Skeletal muscle satellite cell (primary cell): ENCODE measurements at regions not wholly inside any gene's neighbourhood (a gene's known extent, or its start where the extent isn't known, plus 50 kb on each side); places are given as distances from the start of the nearest gene placed in this dataset.
"Not testable (repeated sequence)": the region's sequence is repeated elsewhere in the genome, so short reads cannot be mapped to it uniquely, and the experiment has no call there.

Source experiments
- H3K27me3 ChIP-seq: 2 replicates; pipeline ENCODE4 v1.7.0; 2013; ENCODE audit warnings: low read length; ENCODE audit not compliant: control insufficient read depth, insufficient read depth
- H3K36me3 ChIP-seq: 2 replicates; pipeline ENCODE4 v1.7.0; 2013; ENCODE audit warnings: mild to moderate bottlenecking, control low read depth, low read length; ENCODE audit not compliant: insufficient read depth
- H3K4me1 ChIP-seq: 2 replicates; pipeline ENCODE4 v1.7.0; 2013; ENCODE audit warnings: low read length; ENCODE audit not compliant: control insufficient read depth, insufficient read depth
- H3K4me2 ChIP-seq: 2 replicates; pipeline ENCODE4 v1.7.0; 2013; ENCODE audit warnings: mild to moderate bottlenecking, low read length
- H3K4me3 ChIP-seq: 2 replicates; pipeline ENCODE4 v1.7.0; 2013; ENCODE audit warnings: low read length
- H3K9ac ChIP-seq: 2 replicates; pipeline ENCODE4 v1.7.0; 2013; ENCODE audit warnings: mild to moderate bottlenecking, low read depth, low read length, moderate library complexity
- H3K9me3 ChIP-seq: replicated peaks from 2 replicates; pipeline ENCODE4 v1.7.0; 2013; ENCODE audit warnings: mild to moderate bottlenecking, control low read depth, low read length

DNA sequence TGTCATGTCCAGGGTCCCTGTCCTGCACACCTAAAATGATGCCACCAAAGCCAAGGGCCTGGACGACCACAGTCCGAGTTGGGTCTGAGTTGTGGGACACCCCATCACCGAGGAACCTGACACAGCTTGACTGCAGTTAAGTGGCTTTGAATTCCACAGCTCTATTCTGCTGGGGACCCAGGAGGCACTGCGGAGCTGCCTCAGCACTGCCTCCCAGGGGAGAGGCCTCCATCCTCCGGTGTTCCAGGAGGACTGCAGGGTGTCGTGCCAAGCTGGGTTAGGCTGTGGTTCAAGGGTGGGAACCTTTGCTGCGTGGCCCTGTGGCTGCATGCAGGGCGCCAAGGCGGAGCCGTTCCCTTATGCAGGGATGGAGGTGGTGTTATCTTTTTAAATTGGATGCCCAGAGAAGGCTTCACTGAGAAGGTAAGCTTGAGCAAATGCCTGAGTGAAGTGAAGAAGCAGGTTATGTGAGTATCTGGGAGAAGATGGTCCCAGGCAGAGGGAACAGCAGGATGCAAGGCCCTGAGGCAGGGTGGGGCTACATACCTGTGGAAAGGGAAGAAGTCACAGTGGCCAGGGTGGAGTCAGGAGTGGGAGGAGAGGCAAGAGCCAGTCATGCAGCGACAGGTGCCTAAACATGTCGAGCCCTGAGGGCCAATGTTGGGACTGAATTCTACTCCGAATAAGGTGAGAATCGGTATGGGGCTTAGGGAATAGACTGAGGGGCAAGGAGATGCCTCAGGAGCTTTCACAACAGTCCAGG lies 144.8 kb downstream of the TPRA1 start:
- H3K4me3 ChIP-seq, result no peak overlapping the region
- H3K4me2 ChIP-seq, result no peak overlapping the region
- H3K9ac ChIP-seq, result no peak overlapping the region
- H3K9me3 ChIP-seq, result no peaks in the 10 kb centered on the region
- no peaks in the 10 kb centered on the region for H3K36me3 ChIP-seq
- no peaks in the 10 kb centered on the region for H3K4me1 ChIP-seq
- H3K27me3 ChIP-seq, result peaks cover 23% of the 10 kb centered on the region

- Histone ChIP-seq H3K9ac (no peak overlapping the region), H3K4me1 (no peaks in the 10 kb centered on the region), H3K4me3 (no peak overlapping the region), H3K4me2 (no peak overlapping the region), H3K9me3 (no peaks in the 10 kb centered on the region), H3K36me3 (no peaks in the 10 kb centered on the region), H3K27me3 (peaks cover 22% of the 10 kb centered on the region)
These were observed 145.8 kb downstream of the TPRA1 start for GRCh38 chr3:127444761-127445160.

DNA sequence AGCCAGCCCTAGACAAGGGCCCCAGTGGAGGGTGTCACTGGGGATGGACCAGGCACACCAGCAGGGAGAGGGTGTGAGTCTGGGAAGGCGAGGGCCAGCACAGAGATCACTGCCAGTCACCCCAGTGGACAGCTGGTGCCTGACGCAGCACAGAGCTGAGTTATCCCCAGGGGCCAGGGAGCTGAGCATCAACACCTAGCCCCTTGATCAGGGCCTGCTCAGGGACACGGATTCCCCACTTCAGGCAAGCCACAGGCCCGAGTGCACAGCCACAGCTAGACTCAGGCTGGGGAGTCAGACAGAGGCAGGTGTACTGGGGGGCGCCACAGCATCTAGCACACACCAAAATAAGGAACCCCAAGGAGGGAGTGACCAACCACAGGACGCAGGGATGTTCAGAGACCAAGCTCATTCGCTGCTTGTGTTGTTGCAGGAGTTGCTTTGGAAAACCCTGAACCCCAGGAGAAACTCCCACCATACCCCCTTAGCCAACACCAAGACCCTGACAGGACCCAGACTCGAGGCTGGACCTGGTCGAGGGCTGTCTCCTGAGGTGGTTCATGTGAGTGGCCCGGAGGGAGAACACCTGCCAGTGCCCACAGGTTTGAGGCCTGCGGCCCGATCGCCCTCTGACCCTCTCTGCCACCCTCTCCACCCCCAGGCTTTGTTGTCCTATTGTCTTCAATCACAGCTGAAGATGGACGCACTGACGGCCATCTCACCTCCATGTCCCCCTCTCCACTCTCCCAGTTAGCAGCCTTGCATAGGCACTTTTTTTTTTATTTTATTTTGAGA lies 146.8 kb downstream of the TPRA1 start:
- H3K9ac ChIP-seq, result no peak overlapping the region
- H3K4me2 ChIP-seq, result no peak overlapping the region
- peaks cover 16% of the 10 kb centered on the region for H3K27me3 ChIP-seq
- H3K36me3 ChIP-seq, result no peaks in the 10 kb centered on the region
- H3K9me3 ChIP-seq, result no peaks in the 10 kb centered on the region
- H3K4me3 ChIP-seq, result no peak overlapping the region
- H3K4me1 ChIP-seq, result no peaks in the 10 kb centered on the region

DNA sequence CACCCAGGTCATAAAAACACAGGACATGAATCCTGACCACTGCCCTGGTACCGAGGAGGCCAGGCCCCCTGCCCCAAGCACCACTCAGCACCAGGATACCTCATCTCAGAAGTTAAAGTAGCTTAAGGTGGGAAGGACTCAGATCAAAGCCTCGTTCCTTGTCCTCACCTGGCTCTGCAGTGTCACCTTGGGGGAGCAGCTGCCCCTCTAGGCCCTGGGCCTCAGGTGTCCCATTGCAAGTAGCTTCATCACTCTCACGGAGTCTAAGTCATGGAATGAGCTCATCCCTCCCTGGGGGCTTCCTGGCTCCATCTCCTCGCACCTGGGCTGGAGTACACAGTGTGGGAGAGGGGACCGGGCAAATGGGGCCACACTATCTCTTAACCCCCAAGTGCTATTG lies 148.0 kb downstream of the TPRA1 start:
- Histone ChIP-seq H3K4me1 (no peaks in the 10 kb centered on the region), H3K27me3 (peaks cover 20% of the 10 kb centered on the region), H3K9me3 (no peaks in the 10 kb centered on the region), H3K9ac (no peak overlapping the region), H3K4me2 (no peak overlapping the region), H3K4me3 (no peak overlapping the region), H3K36me3 (no peaks in the 10 kb centered on the region)

- H3K27me3 ChIP-seq, result peaks cover 23% of the 10 kb centered on the region
These were observed 148.8 kb downstream of the TPRA1 start for GRCh38 chr3:127441764-127442163.

DNA sequence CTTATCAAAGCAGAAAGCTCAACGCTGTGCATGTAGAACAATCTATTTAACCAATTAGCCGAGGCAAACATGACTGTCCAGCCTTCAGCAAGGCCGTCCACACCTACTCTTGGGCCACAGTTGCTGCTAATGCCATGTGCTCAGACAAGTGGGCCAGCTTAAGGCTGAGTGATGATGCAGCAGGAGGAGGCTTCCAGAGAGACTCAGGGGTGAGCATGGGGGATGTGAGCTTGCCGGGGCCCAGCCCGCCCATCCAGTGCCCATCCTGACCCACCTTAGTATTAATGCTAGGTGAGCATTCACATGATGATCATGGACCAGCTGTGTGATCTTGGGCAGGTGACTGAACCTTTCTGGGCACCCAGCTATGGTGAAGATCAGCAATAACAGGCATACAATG lies 150.1 kb downstream of the TPRA1 start:
- no peaks in the 10 kb centered on the region for H3K4me1 ChIP-seq
- no peaks in the 10 kb centered on the region for H3K36me3 ChIP-seq
- H3K9me3 ChIP-seq, result no peaks in the 10 kb centered on the region
- H3K27me3 ChIP-seq, result peaks cover 23% of the 10 kb centered on the region
- no peak overlapping the region for H3K4me2 ChIP-seq
- no peak overlapping the region for H3K4me3 ChIP-seq
- H3K9ac ChIP-seq, result no peak overlapping the region

More at GRCh38 chr3:127441764-127442163, 148.8 kb downstream of the TPRA1 start:
- Histone ChIP-seq H3K4me3 (no peak overlapping the region), H3K9me3 (no peaks in the 10 kb centered on the region), H3K36me3 (no peaks in the 10 kb centered on the region), H3K4me1 (no peaks in the 10 kb centered on the region), H3K4me2 (no peak overlapping the region), H3K9ac (no peak overlapping the region)

- no peak overlapping the region for H3K4me2 ChIP-seq
- no peaks in the 10 kb centered on the region for H3K36me3 ChIP-seq
- H3K9me3 ChIP-seq, result no peaks in the 10 kb centered on the region
- H3K4me1 ChIP-seq, result no peaks in the 10 kb centered on the region
- H3K9ac ChIP-seq, result no peak overlapping the region
- H3K27me3 ChIP-seq, result peaks cover 23% of the 10 kb centered on the region
- no peak overlapping the region for H3K4me3 ChIP-seq
These were observed 150.9 kb downstream of the TPRA1 start for GRCh38 chr3:127439621-127440020.

DNA sequence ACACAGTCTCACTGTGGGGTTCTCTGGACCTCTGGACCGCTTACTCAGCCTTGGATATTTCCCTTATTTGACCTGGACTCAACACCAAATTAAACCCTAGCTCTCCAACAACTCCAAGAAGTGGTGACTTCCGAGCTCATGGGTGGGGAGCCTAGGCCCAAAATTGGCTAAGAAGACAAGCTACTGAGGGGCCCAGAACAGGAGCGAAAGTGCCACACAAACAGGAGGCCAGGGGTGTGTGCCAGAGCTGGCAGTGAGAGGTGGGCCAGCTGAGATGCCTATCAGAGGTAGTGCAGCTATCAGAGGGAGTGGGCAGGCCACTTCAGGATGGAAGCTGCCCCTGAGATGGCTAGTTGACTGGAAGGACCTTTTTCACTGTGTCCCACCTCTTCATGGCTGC lies 151.1 kb upstream of the PRR20G start:
- Histone ChIP-seq H3K4me1 (no peaks in the 10 kb centered on the region), H3K36me3 (no peaks in the 10 kb centered on the region), H3K4me2 (no peak overlapping the region), H3K27me3 (peaks cover 23% of the 10 kb centered on the region), H3K9ac (no peak overlapping the region), H3K9me3 (no peaks in the 10 kb centered on the region), H3K4me3 (no peak overlapping the region)

DNA sequence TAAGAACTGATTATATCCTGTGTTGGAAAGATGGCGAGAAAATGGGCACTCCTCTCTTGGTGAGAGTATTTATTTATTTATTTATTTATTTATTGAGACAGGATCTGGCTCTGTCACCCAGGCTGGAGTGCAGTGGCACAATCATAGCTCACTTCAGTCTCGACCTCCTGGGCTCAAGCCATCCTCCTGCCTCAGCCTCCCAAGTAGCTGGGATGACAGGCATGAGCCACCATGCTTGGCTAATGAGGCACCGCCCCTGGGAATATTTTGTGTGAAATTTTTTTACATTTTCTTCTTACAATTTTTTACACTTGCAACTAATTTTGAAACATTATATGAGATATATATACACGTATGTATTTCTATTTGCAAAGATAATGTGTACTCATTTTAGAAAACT lies 150.5 kb upstream of the PRR20G start:
- H3K27me3 ChIP-seq, result peaks cover 23% of the 10 kb centered on the region
- H3K4me1 ChIP-seq, result no peaks in the 10 kb centered on the region
- H3K9ac ChIP-seq, result no peak overlapping the region
- H3K36me3 ChIP-seq, result no peaks in the 10 kb centered on the region
- H3K4me2 ChIP-seq, result no peak overlapping the region
- no peak overlapping the region for H3K4me3 ChIP-seq
- no peaks in the 10 kb centered on the region for H3K9me3 ChIP-seq

DNA sequence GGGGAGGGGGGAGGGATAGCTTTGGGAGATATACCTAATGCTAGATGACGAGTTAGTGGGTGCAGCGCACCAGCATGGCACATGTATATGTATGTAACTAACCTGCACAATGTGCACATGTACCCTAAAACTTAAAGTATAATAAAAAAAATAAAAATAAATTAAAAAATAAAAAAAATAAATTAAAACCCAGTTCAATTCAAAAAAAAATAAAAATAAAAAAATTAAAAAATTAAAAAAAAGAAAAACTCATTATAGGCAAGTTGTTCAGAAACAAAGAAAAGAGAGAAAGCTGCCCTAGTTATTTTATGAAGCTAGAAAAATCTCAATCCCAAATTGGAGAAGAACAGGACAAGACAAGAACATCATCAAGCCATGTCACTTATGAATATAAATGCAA lies 147.5 kb upstream of the PRR20G start:
- H3K36me3 ChIP-seq, H3K9me3 ChIP-seq, H3K4me3 ChIP-seq, H3K4me1 ChIP-seq, H3K4me2 ChIP-seq, H3K9ac ChIP-seq: not testable (repeated sequence)
- H3K27me3 ChIP-seq, result peaks cover 25% of the 10 kb centered on the region

DNA sequence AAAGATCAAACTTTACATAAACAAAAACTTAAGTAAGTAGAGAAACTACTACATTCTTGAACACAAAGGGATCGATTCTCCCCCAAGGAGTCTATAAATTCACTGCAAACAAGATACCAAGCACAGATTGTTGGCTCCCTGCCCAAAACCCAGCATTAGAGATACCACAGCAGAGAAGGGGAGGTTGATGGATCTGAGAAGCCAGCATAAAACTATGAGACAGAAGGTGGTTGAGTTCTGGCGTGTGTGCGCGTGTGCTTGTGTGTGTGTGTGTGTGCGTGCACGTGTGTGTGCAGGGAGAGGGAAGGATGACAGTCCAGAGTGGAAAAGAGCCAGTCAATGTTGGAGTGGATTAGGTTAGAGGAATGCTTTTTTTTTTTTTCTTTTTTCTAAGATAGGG lies 143.2 kb upstream of the PRR20G start:
- peaks cover 52% of the 10 kb centered on the region for H3K27me3 ChIP-seq
- H3K4me3 ChIP-seq, result no peak overlapping the region
- H3K4me1 ChIP-seq, result no peaks in the 10 kb centered on the region
- no peaks in the 10 kb centered on the region for H3K9me3 ChIP-seq
- no peak overlapping the region for H3K9ac ChIP-seq
- no peaks in the 10 kb centered on the region for H3K36me3 ChIP-seq
- H3K4me2 ChIP-seq, result no peak overlapping the region
